Stimulated activated CD8-positive, alpha-beta memory T cell treated with anti-CD3 and anti-CD28 coated beads, Interleukin-2, amount 100 ng/mL, for 1 hour (primary cell): ENCODE measurements at regions not wholly inside any gene's neighbourhood (a gene's known extent, or its start where the extent isn't known, plus 50 kb on each side); places are given as distances from the start of the nearest gene placed in this dataset.
"Not testable (repeated sequence)": the region's sequence is repeated elsewhere in the genome, so short reads cannot be mapped to it uniquely, and the experiment has no call there.

ENCODE experiments used
- DNase-seq, 2 donors: peaks; one replicate each; pipeline ENCODE4 v3.0.0-alpha.2; 2020; ENCODE audit warnings: low read depth in 2 of 2

- DNase-seq: no peak
These were observed 1490.0 kb upstream of the GBE1 start for GRCh38 chr3:83251490-83251889.

GRCh38 chr3:83250613-83251012 is 1489.2 kb upstream of the GBE1 start:
- no peak for DNase-seq

GRCh38 chr3:83248454-83248853 is 1487.0 kb upstream of the GBE1 start:
- DNase-seq: no peak

GRCh38 chr3:83235180-83235814 is 1473.9 kb upstream of the GBE1 start:
- DNase-seq: no peak

- no peak for DNase-seq
These were observed 1472.3 kb upstream of the GBE1 start for GRCh38 chr3:83233715-83234114.

- DNase-seq: no peak
These were observed 1469.4 kb upstream of the GBE1 start for GRCh38 chr3:83230841-83231240.

GRCh38 chr3:83230376-83230775 is 1468.9 kb upstream of the GBE1 start:
- no peak for DNase-seq

GRCh38 chr3:83226751-83227150 is 1465.3 kb upstream of the GBE1 start:
- no peak for DNase-seq

- DNase-seq: no peak
These were observed 1462.8 kb upstream of the GBE1 start for GRCh38 chr3:83224101-83224868.

- DNase-seq: no peak
These were observed 1457.1 kb upstream of the GBE1 start for GRCh38 chr3:83218383-83219200.

- DNase-seq: not testable (repeated sequence)
These were observed 1456.2 kb upstream of the GBE1 start for GRCh38 chr3:83217595-83218118.

- no peak for DNase-seq
These were observed 1455.6 kb upstream of the GBE1 start for GRCh38 chr3:83216919-83217594.

- DNase-seq: no peak
These were observed 1433.8 kb upstream of the GBE1 start for GRCh38 chr3:83195243-83195642.

GRCh38 chr3:83193526-83193925 is 1432.1 kb upstream of the GBE1 start:
- DNase-seq: no peak

- no peak for DNase-seq
These were observed 1428.2 kb upstream of the GBE1 start for GRCh38 chr3:83189634-83190033.

- no peak for DNase-seq
These were observed 1408.0 kb upstream of the GBE1 start for GRCh38 chr3:83169473-83169872.

- no peak for DNase-seq
These were observed 1389.5 kb upstream of the GBE1 start for GRCh38 chr3:83150896-83151295.

GRCh38 chr3:83140983-83141382 is 1379.5 kb upstream of the GBE1 start:
- no peak for DNase-seq

GRCh38 chr3:83131236-83131635 is 1369.8 kb upstream of the GBE1 start:
- DNase-seq: no peak

- no peak for DNase-seq
These were observed 1361.4 kb upstream of the GBE1 start for GRCh38 chr3:83122774-83123350.

- no peak for DNase-seq
These were observed 1331.8 kb upstream of the GBE1 start for GRCh38 chr3:83093222-83093572.
